NCI-H146 treated with DMSO at 0.1 percent for 48 hours (cell line): ENCODE measurements at regions not wholly inside any gene's neighbourhood (a gene's known extent, or its start where the extent isn't known, plus 50 kb on each side); places are given as distances from the start of the nearest gene placed in this dataset.
"Not testable (repeated sequence)": the region's sequence is repeated elsewhere in the genome, so short reads cannot be mapped to it uniquely, and the experiment has no call there.

Experiments
- DNase-seq: peaks from one replicate; lab custom pipeline; 2025; ENCODE audit not compliant: unreplicated experiment; lab: John Stamatoyannopoulos, UW

DNA sequence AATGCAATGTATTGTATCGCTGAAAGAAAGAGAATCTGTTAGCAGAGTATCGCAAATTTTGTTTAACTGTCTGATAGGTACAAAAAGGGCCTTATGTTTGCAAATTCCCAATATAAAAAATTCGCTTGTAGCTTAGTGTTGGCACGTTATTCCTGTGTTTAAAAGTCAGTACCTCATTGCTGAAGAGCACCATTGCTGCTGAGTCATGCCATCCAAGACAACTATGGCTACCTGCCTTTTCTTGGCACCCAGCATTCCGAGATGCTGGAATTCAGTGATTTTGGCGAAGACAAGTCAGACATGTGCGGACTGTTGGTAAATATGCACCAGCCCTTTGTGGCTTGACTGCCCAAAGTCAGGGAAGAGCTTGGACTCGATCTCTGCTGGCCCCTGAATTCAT, 149.5 kb upstream of the EEA1 start:
- no peak for DNase-seq

DNA sequence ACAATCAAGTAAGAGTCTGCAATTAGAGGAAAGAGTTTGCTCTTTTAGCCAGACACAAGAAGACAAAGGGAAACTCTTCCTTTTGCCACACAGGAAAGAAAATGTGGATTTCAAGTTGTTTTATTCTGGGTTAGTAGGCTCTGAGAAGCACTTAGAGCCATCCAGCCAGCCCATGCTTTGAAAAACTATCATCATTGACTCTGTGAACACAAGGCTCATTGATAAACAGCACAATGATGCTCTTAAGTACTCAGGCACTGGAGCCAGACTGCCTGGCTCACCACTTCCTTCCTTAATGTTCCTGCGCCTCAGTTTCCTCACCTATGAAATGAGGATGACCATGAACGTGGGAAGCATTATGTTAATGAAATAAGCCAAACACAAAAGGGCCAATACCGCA, 150.2 kb upstream of the EEA1 start:
- no peak for DNase-seq

DNA sequence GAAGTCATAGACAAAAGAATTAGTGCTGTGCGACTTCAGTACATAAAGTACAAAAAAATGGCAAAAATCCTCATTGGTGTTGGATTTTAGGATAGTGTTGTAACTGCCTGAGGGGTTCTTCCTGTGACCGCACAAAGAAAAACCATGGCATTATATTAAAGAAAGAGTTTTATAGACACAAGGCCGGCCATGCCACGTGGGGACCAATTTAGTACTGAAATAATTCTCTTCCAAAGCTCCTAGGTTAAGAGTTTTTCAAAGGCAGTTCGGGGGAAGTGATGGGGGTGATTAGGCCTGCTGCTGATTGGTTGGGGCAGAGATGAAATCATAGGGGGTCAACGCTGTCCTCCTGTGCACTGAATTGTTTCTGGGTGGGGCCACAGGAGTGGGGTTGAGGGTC, 150.9 kb upstream of the EEA1 start:
- no peak for DNase-seq

DNA sequence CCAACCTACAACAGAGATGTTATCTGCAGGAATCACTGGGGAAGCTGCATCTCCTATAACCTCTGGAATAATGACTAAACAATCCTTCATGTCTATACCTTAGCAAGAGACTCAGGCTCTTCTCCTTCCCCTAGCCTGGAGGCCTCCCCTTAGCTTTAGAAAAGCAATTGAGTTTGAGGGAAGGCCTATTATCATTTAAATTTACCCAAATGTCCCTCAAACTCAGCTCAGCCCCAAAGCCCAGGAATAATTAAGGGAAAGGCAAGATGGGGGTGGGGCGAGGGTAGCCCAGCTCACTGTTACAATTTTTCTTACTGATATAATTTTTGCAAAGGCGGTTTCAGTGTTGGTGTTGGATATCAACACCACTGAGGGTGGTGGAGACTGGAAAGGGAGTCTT, 151.4 kb upstream of the EEA1 start:
- no peak for DNase-seq

DNA sequence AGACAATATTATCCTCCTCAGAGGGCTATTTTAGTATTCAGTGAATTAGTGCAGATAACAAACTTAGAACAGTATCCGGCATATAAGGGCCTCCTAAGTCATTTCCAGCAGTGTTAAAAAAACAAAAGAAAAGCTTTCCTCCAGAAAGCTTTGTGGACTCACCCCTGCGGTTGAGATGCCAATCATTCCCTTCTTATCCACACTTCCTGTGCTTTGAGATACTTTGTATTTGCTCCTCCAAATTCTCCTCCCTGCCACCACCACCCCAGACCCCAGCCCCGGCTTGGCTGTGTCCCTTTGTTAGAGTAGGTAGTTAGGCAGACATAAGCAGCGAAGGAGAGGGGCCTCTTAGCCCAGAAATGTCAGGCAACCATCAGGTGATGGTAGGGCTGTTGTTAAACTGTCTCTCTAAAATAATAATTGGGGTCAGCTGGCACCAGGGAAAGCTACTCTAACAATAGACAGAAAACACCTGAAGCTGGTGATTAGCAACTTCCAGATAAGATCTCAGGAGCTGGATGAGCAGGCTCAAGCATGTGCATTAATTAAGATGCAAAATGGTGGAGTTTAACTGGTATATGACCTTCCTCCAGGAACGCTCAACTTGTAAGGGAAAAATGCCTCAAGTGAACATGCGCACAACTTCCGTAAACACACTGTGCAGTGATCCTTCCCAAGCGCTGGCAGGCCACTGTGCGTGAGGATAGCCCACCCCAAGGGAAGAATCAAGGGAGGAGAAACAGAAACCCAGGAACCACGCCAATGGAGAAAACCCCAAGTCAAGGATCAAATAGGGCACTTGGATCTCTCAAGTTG, 152.1 kb upstream of the EEA1 start:
- no peak for DNase-seq

DNA sequence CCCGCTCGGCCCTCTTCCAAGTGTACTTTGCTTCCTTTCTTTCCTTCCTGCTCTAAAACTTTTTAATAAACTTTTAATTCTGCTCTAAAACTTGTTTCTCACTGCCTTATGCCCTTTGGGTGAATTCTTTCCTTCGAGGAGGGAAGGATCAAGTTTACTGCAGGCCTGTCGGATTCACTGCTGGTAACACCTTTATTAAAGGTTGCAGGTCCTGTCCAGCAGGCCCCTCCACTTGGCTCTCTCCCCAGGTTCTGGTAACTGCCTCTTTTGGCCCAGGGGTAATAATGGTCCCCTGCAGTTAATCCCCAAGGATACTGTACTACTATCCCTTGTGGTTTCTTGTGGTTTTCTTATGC, 152.7 kb upstream of the EEA1 start:
- DNase-seq, result no peak

DNA sequence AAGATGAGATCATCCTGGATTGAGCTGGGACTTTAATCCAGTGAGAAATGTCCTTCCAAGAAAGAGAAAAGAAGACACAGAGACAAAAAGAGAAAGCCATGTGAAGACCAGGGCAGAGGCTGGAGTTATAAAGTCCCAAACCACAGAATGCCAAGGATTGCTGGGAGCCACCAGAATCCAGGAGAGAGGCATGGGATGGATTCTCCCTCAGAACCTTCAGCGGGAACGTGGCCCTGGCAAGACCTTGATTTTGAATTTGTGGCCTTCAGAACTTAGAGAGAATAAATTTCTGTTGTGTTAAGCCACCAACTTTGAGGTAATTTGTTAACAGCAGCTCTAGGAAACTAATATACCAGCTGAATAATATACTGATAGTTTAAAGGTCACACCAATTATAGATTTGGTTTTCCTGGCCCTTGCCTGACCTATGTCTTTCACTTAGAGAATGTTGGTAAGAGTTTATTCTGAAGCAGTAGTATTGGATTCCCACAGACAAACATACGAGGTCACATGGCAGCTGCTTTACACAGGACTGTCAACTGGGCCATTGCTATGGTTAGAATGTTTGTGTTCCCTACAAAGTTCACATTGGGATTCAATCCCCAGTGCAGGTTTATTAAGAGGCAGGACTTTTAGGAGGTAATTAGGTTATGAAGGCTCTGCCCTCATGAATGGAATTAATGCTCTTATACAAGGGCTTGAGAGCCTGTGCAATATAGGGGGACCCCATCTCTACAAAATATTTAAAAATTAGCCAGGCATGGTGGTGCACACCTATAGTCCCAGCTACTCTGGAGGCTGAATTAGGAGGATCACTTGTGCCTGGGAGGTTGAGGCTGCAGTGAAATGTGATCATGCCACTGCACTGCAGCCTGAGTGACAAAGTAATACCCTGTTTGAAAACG, 156.5 kb upstream of the EEA1 start:
- DNase-seq, result no peak

DNA sequence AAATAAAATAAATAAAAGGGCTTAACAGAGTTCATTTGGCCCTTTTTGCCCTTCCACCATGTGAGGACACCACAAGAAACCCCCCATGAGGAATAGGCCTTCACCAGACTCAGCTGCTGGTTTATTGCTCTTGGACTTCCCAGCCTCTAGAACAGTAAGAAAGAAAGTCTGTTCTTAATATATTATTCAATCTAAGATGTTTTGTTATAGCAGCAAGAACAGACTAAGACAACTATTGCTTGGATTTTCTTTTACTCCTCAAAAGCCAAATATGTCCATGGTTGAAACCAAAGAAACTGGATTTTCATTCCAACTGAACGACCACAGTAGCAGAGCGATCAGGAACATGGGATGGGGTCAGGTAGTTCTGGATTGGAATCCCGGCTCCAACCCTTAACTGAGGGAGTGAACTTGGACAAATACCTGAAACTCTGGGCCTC, 157.2 kb upstream of the EEA1 start:
- no peak for DNase-seq

DNA sequence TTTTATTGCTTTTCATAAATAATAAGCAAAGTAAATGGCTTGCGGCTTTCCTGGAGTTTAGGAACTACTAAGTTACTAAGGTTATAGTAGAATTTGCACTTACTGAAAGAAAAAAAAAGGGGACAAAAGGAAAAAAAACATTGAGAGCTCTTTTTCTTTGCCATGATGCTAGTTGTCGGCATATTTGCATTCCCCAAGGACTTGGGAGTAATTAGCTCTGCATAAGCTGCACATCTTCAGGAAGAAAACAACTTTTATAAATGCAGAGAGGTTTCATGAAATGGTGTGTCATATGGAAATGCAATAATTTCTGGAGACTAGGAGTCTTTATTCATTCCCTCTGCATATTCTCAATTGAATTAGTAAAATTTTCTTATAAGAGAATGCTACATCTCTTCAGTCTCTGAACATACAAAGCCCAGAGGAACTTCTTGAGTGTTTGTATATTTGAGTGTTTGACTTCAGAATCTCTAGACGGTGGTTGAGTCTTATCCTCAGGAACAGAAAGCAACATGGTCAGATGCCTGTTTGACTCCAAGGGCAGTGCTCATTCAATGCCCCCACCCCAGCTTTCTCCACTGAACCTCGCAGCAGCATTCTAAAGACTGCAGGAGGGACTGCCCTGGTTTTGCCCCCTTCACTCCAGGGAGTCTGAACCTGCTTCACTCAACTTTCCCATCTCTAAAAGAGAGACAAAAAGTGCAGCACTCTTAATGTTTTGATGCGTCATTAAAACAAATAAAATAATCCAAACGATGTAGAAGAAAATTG, 158.9 kb upstream of the EEA1 start:
- DNase-seq, result no peak

DNA sequence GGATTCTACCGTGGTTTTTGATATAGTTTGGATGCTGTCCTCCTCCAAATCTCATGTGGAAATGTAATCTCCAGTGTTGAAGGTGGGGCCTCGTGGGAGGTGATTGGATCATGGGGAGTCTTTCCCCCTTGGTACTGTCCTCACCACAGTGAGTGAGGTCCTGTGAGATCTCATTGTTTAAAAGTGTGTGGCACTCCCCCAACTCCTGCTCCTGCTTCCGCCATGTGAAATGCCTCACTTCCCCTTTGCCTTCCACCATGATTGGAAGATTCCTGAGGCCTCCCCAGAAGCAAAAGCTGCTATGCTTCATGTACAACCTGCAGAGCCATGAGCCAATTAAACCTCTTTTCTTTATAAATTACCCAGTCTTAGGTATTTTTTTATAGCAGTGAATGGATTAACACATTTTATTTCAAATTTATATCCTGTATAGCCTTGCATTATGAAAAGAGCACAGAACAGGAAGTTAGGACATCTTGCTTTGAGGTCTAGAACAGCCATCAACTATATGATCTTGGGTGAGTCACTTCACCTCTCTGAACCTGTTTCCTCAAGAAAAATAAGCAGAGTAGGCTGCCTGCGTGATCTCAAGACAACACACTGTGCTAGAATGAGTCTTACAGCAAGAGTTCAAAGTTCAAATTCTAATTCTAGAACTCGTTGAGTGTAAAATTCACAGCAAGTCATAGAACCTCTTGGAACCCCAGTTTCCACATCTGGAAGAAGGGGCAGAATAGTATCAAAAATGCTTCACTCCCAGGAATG, 160.9 kb upstream of the EEA1 start:
- no peak for DNase-seq

DNA sequence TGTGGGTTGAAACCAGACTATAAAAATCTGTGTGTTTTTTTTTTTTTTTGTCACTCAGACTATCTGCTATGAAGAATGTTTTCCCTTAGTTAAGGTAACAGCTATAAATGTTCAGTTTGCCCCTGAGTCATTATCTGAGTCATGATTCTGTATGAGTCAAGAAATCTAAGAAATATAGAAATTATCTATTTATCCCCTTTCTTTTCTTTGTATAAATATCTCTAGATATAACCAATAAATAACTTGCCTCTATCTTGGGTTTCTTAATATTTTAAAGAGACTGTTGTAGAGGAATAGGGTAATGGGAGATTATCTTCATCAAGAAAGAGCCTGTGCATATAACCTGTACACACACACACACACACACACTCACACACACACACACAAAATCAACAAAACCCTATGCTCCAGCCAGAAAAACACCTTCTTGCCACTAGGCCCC, 161.7 kb upstream of the EEA1 start:
- DNase-seq, result no peak

DNA sequence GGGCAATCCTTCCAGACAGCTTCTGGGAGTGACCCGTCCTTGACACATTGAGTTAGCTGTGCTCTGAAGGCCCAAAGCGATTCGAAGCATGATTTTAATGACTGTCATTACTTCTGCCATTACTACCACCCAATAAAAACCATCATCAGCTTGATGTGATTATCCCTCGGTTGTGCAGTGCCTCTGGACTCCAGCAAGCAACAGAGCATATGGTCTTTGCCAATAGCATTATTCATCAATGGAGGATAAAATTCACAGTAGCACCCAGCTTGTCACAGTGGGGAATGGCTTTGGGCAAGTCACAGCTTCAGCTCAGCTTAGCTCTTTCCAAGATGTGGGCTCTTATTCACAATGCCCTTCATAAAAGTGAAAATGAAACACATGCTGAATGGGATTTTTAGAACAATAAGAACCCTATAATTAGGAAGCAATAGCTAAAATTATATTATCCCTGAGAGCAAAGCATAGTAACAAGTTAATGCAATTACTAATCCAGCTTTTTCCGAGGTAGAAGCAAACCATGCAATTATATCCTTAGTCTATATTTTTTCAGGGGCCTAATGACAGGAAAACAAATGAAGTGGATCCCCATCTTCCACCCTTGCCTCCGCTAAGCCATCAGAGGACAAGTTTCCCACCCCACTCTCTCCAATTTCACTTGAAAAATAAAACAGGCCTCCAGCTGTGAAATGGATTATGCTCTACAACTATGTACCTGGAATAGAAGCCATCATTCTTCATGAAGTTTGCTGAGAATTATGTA, 163.0 kb upstream of the EEA1 start:
- no peak for DNase-seq

DNA sequence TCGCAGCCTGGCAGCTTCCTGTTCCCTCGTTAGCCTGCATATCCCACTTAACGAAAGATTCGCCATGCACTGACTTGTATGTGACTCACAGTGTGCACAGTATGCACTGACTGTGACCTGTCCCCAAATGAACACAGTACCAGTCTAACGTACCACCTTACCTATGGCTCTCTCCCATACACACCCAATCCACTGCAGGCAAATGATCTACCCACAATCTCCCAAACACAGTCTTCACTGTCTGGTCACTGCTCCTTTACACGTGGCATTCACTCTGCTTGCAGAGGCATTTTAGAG, 163.5 kb upstream of the EEA1 start:
- DNase-seq, result no peak

DNA sequence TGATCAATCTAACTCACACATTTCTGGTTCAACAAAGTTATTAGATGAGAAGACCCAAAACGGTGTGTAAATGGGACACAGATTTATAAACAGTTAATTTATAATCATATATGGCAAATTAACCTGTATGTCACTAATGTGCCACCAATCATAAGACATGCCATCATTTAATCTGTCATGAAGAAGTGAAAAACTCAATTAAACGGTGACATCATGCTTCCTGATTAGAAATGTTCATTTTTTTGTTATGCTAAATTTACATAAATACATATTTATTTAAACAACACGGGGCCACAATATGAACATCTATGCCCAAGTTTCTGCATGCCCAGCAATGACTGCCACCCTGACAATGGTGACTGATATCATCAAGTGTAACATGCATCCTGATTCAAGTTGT, 164.1 kb upstream of the EEA1 start:
- DNase-seq, result no peak

DNA sequence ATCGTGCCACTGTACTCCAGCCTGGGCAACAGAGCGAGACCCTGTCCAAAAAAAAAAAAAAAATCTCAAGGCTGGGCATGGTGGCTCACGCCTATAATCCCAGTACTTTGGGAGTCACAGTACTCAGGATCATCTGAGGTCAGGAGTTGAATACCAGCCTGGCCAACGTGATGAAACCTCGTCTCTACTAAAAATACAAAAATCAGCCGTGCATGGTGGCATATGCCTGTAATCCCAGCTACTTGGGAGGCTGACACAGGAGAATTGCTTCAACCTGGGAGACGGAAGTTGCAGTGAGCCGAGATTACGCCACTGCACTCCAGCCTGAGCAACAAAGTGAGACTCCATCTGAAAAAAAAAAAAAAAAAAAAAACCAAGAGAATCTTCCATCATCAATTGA, 165.1 kb upstream of the EEA1 start:
- DNase-seq, result not testable (repeated sequence)

DNA sequence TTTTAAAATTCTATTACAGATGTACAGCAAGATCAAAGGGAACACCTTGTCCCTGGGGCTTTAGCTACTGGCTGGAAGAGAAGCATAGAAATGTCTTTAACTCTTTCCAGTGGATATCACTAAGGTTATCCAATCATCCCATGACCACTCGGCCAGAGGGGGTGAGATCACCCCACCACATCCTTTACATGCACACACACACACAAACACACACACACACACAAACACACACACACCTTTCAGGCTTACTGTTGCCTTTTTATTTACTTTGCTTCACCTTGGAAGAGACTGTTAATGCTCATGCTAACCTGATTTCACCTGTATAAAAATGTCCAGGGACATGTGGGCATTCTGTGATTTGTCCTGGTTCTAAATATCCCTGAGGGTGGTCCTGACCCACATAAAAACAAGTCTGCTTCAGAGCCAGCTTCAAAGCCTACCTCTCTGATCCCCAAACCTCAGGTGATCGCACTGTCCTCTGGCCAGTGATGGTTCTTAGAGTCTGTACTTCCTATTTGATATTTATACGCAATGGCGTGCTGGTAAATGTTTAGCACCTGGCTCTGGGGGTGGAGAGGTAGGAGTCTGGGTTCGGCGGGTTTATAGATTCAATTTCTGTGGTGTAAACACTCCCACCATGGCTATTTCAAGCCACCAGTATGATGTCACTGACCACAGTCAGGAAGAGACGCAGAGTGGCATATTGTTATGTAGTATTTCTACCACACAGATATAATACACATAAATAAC, 166.1 kb upstream of the EEA1 start:
- DNase-seq, result no peak

DNA sequence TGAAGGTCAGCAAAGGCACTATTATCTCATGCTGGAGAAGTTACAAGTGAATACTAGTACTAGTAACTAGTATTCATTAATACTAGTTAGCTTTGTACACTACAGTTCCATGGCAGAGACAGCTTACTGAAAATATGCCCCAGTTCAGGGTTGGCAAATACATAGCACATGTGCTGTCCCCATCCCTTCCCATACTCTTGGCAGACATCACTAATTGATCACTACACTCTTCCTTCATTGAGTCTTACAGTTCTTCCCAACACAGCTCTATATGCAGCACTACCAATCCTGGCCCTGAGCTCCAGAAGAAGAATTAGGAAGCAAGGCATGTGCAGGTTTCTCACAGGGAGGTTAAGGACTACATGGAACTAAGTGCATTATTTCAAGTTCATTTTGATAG, 168.3 kb upstream of the EEA1 start:
- DNase-seq, result no peak

DNA sequence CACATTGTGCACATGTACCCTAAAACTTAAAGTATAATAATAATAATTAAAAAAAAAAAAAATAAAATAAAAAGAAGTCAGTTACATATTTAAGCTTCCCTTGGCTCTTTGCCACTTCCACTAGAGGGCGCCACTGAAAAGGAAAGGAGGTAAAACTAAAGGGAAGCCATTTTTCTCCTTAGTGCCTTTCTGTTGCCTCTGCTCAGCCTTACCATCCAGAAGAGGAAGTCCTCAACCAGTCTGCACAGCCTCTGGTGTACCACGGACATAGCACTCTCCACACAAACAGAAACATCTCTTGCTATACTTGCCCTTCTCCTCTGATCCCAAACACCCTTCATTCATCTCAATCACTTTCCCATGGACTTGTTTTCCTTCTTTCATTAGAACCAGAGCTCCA, 169.0 kb upstream of the EEA1 start:
- DNase-seq, result no peak

DNA sequence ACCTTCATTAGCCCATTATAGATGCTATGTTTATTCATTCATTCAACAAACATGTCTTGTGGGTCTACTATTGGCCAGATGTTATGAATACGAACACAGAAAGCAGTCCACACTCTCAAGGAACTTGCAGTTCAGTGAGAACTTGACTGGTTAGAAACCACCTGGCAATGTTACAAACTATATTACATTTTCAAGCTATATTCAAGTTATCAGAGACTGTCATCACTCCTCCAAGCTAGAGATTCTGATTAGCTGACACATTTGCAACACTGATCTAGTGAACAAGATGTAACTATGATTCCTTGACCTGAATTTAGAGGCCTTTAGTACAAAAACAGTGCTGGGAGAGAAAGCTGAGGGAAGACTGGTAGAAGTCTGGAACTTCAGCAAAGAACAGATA, 170.7 kb upstream of the EEA1 start:
- DNase-seq, result no peak

DNA sequence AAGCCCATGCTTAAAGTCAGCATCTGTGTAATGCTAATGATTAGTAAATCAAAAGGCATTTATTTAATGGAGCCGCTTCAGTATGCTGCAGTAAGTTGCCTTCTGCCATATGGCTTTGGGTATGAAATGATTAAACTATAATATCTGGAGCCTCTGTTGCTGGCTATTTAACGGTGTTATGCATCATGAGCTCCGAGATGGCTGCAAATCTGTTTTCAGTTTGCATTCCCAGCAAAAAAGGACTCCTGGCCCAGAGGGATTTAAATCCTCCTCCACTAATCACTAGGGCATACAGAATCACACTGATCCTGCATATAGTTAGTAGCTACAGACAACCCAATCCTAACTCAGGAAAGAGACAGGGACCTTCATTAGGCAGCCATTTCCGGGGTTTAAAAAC, 171.5 kb upstream of the EEA1 start:
- no peak for DNase-seq
